Body of pancreas (tissue), 4 donors: ENCODE measurements at regions not wholly inside any gene's neighbourhood (a gene's known extent, or its start where the extent isn't known, plus 50 kb on each side); places are given as distances from the start of the nearest gene placed in this dataset.

ENCODE experiments used
- CTCF ChIP-seq, 7 experiments: fragments of 450-650 bp in 4 of 7; fragments of 200-600 bp in 3 of 7; sonication (generic) in 3 of 7; IDR thresholded peaks; one replicate each; pipeline ENCODE4 v1.5.1; 2016 to 2019; ENCODE audit warnings: antibody characterized with exemption in 7 of 7
- POLR2A ChIP-seq, 3 donors: fragments of 450-650 bp; IDR thresholded peaks; one replicate each; pipeline ENCODE4 v1.6.1; 2016; ENCODE audit warnings: antibody characterized with exemption in 3 of 3, mild to moderate bottlenecking in 2 of 3

GRCh38 chr12:105955976-105956375, 182.8 kb downstream of the NUAK1 start:
- TF ChIP-seq CTCF (IDR thresholded peaks at IDR 0.05) (no peak), POLR2A (IDR thresholded peaks at IDR 0.05) (no peak)
